GM23338 (cell line): ENCODE measurements at regions not wholly inside any gene's neighbourhood (a gene's known extent, or its start where the extent isn't known, plus 50 kb on each side); places are given as distances from the start of the nearest gene placed in this dataset.

ENCODE experiments used
- CREB1 ChIP-seq: fragments of 250-450 bp; sonication (Bioruptor Pico); IDR thresholded peaks from 2 replicates; pipeline ENCODE4 v1.5.0; 2020; ENCODE audit warnings: low read depth, mild to moderate bottlenecking, moderate library complexity
- CTCF ChIP-seq, 2 experiments: fragments of 200-600 bp in 1 of 2; sonication (generic) in 1 of 2; conservative IDR thresholded peaks; 2 replicates each; pipeline versions ENCODE4 v1.5.1 to v1.6.1; 2016 to 2017; ENCODE audit warnings: antibody characterized with exemption in 2 of 2, low read depth in 2 of 2, mild to moderate bottlenecking in 2 of 2, moderate library complexity in 1 of 2
- ETS1 ChIP-seq: IDR thresholded peaks from 2 replicates; pipeline ENCODE4 v1.6.1; 2016; ENCODE audit warnings: antibody characterized with exemption
- EZH2 ChIP-seq: fragments of 200-600 bp; sonication (generic); IDR thresholded peaks from one replicate; pipeline ENCODE4 v1.8.0; 2017; ENCODE audit warnings: antibody characterized with exemption, mild to moderate bottlenecking, low read depth; ENCODE audit not compliant: unreplicated experiment
- EZH2phosphoT487 ChIP-seq: fragments of 200-600 bp; sonication (generic); IDR thresholded peaks from one replicate; pipeline ENCODE4 v1.8.1; 2018; ENCODE audit warnings: antibody characterized with exemption; ENCODE audit not compliant: unreplicated experiment
- JUNB ChIP-seq: IDR thresholded peaks from one replicate; pipeline ENCODE4 v1.6.1; 2016; ENCODE audit warnings: antibody characterized with exemption; ENCODE audit not compliant: unreplicated experiment
- NANOG ChIP-seq: IDR thresholded peaks from 2 replicates; pipeline ENCODE4 v1.6.1; 2016; ENCODE audit warnings: antibody characterized with exemption, borderline replicate concordance
- POLR2AphosphoS5 ChIP-seq: IDR thresholded peaks from 2 replicates; pipeline ENCODE4 v1.6.1; 2016; ENCODE audit warnings: antibody characterized with exemption, low read depth
- REST ChIP-seq: IDR thresholded peaks from one replicate; pipeline ENCODE4 v1.6.1; 2018; ENCODE audit warnings: antibody characterized with exemption; ENCODE audit not compliant: unreplicated experiment
- STAT1 ChIP-seq: IDR thresholded peaks from one replicate; pipeline ENCODE4 v1.6.1; 2016; ENCODE audit warnings: antibody characterized with exemption; ENCODE audit not compliant: unreplicated experiment
- ZNF114 ChIP-seq: fragments of 250-450 bp; sonication (Bioruptor Pico); IDR thresholded peaks from 2 replicates; pipeline ENCODE4 v1.5.0; 2020; ENCODE audit warnings: mild to moderate bottlenecking, moderate library complexity
- ZNF331 ChIP-seq: fragments of 250-450 bp; sonication (Bioruptor Pico); IDR thresholded peaks from 2 replicates; pipeline ENCODE4 v1.5.0; 2020; ENCODE audit warnings: low read depth, mild to moderate bottlenecking, moderate library complexity

GRCh38 chr2:2591542-2591940 is 260.5 kb upstream of the MYT1L start:
- no peak for TF ChIP-seq EZH2
- no peak for TF ChIP-seq CTCF (conservative IDR thresholded peaks at IDR 0.05; ENCODE audit: low read depth in 2 of 2)
- no peak for TF ChIP-seq CREB1 (CRISPR knock-in tag)
- TF ChIP-seq POLR2AphosphoS5 = no peak
- TF ChIP-seq EZH2phosphoT487 = no peak
- TF ChIP-seq REST = no peak
- TF ChIP-seq ZNF331 (CRISPR knock-in tag) = no peak
- TF ChIP-seq ETS1 = no peak
- TF ChIP-seq STAT1 = no peak
- TF ChIP-seq ZNF114 (CRISPR knock-in tag) = no peak
- no peak for TF ChIP-seq NANOG
- TF ChIP-seq JUNB = no peak
